A172 (cell line): ENCODE measurements at regions not wholly inside any gene's neighbourhood (a gene's known extent, or its start where the extent isn't known, plus 50 kb on each side); places are given as distances from the start of the nearest gene placed in this dataset.
"Not testable (repeated sequence)": the region's sequence is repeated elsewhere in the genome, so short reads cannot be mapped to it uniquely, and the experiment has no call there.

Experiments
- DNase-seq: peaks from one replicate; pipeline ENCODE4 v3.0.0-alpha.2; 2015; ENCODE audit warnings: low spot score

DNA sequence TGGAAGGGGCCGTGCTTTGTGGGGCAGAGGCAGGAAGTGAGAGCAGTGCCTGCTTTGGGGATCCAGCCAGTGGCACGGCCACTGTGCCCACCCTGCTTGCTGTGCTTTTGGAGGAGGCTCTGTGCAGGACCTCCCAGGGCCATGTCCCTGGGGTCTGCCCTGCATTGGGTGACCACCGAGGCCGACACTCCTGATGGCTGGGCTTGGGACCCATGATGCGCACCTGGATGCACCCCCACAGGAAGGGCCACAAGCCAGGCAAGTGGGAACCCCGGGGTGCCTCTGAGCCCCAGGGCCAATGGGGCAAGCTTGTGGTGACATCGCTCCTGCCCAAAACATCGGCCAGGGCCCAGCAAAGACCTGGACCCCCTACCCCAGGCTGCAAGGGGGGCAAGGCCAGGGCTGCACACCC, 738.6 kb upstream of the GJE1 start:
- no peak for DNase-seq

DNA sequence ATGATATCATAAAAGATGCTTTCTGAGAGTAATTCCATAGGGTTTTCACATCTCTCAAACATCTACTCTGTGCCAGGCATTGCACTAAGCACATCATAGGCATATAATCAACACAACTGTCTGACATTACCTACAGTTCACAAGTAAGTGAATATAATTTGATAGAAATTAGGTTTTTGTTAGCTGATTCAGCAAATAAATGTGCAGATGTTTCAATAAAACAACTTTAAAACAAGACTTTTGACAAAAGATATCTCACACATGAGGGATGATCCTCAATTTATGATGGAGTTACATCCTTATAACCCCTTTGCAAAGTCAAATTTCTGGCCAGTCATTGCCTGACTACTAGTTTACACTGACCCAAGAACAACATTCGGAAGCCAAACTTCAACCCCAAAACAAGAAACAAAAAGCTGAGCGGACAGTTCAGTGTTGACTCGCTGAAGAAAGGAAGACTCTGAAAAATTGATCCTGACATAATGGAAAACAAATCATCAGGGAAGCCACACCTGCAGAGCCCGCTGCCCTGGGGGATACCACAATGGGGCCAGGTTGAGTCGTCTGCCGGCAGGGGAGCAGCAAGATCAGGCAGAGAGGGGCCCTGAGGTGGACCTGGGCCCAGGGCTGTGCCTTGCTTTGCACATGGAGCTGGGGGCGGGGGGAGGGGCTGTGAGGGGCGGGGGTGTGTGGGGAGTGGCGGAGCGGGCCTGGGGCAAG, 739.2 kb upstream of the GJE1 start:
- DNase-seq, result no peak

DNA sequence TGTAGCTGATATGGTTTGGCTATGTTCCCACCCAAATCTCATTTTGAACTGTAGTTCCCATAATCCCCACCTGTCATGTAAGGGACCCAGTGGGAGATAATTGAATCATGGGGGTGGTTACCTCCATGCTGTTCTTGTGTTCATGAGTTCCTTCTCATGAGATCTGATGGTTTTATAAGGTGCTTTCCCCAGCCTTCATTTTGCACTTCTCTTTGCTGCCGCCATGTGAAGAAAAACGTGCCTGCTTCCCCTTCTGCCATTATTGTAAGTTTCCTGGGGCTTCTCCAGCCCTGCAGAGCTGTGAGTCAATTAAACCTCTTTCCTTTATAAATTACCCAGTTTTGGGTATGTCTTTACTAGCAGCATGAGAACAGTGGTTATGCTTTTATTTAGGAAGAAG, 741.6 kb upstream of the GJE1 start:
- not testable (repeated sequence) for DNase-seq

DNA sequence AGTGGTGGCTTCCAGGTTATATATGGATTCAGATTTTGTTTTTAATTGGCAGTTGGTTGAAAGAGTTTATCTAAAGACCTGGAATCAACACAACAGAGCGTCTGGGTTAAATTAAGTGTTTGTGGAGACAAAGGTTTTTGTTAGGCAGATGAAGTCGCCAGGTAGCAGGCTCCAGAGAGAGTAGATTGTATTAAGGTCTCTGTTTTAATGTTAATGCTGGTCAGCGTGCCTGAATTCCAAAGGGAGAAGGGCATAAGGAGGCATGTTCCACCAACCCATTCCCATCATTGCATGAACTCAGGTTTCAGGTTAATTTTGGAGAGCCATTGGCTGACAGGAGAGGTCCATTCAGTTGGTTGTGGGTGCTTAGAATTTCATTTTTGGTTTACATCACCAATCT, 744.1 kb upstream of the GJE1 start:
- no peak for DNase-seq

DNA sequence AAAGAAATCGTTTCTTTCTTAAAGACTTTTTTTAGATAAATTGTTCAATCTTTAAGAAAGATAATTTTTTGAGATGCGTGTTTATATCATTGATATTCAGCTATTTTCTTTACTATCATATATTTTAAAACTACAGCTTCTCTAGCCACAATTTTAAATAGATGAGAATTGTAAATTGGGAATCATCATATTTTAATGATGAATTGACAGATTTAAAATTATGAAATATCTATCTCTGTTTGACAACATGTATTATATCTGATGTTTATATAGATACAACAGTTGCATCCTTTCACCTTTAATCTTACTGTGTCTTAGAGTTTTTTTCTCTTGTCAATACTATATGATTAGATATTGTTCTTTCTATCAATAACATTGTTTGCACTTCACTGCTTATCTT, 762.3 kb upstream of the GJE1 start:
- DNase-seq, result no peak

DNA sequence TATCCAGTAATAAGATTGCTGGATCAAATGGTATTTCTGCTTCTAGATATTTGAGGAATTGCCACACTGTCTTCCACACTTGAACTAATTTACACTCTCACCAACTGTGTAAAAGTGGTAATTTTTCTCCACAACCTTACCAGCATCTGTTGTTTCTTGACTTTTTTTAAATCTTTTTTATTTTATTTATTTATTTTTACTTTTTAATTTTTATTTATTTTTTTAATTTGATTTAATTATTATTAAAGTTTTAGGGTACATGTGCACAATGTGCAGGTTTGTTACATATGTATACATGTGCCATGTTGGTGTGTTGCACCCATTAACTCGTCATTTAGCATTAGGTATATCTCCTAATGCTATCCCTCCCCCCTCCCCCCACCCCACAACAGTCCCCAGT, 765.9 kb upstream of the GJE1 start:
- DNase-seq, result not testable (repeated sequence)

DNA sequence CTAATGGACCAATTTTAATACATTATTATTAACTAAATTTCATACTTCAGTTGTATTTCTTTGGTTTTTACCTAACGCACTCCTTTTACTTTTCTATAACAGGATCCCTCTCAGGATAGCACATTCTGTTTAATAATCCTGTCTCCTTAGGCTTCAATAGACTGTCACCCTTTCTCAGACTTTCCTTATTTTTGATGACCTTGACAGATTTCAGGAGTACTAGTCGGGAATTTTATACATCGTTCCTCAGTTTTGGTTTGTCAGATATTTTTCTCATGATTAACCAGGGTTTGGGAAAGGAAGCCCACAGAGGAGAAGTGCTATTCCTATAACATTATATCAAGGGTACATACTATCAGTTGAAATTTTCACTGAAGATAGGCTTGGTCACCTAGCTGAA, 768.0 kb upstream of the GJE1 start:
- DNase-seq, result no peak

DNA sequence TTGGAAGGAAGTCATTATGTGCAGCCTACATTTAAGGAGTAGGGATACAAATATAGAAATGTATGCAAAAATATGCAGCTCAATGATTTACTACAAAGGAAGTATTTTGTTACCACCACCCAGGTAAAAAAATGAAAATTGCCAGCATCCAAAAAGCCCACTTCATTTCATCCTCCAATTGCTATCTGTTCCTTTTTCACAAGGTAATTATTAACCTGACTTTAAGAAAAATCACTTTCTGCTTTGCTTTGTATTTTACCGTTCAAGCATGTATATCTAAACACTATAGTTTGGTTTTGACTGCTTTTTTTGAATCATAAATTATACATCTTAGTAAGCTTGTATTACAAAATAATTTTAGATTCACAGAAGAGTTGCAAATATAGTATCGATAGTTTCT, 768.5 kb upstream of the GJE1 start:
- DNase-seq, result no peak

DNA sequence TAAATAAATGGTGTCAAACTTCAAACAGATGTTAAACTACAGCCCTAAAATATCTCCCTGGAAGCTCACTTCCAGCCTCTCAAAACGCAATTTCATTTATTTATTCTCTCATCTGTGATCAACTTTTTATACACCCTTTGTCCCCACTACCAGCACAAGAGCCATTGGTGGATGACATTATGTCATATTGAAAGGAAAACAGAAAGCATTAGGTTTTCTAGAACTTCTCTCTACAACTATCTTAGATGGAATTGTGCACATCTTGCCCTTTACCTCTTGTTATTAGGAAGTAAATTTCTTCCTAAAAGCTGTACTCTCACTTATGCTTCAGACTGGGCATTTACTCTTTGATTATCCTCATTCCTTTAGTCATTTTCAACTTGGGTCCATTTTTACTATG, 771.2 kb upstream of the GJE1 start:
- no peak for DNase-seq

DNA sequence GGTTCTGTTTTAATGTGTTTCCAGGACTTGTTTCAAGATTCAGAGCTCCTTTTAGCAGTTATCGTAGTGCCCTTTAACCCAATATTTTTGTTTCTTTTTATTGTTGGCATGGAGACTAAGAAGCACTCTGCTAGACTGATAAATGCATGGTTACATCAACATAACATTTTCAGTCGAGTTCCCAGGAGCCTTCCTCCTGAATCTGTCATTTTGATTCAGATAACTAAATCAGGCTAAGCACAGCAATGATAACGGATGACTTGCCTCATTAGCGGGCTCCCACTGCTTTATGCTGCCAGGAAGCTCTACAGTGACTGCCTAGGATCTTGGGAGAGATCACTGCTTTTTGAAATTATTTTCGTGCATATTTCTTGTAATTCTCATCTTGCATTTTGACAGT, 772.8 kb upstream of the GJE1 start:
- DNase-seq, result no peak

DNA sequence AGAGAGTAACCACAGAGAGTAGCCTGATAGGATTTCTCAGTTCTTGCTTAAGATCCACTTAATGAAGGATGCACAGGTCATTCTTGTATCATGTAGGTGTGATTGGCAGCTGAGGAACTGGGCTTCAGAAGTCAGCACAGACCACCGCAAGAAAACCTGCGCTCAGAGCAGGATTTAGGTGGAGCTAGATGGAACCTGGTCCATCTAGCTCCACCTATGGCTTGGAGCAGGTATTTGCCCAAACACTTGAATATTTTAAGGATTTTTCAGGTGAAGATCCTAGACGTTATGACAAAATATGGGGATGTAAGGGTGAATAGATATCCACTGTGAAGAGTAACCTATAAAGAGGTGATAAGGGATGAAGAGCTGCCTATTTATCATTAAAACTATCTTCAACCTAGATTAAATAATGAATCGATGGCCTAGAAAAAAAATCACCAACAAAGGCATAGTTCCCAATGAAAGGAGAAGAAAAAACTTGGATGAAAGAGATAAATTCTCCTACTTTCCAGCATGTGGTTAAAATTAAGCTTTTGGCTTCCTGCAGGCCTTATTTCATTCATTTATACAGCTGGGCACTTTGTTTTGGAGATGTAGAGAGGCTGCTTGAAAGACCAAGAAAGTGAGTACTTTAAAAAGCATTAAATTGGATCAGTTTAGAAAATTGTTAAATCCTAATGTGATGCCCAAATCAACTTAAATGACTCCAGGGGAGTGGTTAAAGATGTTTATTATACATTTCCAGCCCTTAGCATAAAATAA, 778.4 kb upstream of the GJE1 start:
- no peak for DNase-seq

DNA sequence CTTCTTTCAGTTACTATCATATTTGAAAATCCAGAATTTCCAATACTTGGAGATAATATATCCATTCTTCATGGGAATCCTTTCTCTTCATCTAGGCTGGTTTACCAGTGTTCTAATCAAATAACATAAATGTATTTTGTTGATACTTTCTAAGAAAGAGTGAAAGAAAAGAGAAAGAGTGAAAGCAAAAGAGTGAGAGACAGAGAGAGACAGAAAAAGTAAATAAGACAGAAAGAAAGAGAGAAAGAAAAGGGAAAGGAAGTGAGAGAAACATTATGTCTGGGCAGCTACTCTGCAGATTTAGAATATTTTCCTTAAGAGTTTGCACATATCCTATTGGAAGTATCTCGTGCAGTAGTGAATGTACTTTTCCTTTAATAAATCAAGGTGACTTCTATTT, 781.0 kb upstream of the GJE1 start:
- DNase-seq, result no peak

DNA sequence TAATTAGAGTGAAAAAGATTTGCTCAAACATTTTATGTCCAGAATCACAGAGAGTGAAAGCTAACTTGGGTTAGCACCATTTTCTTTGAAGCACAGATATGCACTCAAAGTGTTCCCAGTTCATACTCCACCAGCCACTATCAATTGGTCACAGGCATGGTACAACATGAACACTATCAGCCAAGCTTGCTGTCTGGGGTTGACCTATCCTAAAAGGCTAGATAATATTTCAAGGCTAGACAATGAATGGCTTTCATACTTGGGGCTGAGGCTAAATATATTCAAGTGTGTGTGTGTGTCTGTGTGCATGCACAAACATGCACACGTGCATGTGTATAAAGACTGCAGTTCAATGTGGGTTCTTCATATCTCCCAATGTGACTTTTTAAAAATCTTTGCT, 783.0 kb upstream of the GJE1 start:
- DNase-seq, result no peak

DNA sequence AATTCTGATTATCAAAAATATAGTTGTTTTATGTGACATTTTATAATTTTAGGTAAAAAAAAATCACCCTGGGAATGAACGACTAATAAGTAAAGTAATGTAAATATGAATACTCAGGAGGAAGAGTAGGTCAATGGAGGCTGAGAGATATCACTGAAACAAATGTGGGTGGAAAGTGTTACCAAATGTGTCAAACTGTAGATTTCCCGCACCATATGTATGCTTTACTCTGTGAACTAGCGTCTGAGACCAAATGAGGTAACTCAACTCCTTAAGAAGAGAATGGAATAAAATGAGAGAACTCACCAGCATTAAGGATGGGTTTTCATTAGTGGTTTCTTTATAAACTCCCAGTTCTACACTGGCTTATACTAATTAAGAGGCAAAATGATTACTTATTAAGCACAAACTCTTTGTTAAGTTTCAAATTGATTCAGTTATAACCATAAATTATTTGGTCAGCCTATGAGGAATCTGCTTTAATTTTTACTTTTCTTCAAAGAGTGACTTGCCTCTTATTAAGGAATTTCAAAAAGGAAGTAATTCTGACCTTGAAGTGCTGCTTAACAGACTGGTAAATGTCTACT, 784.7 kb upstream of the GJE1 start:
- no peak for DNase-seq

DNA sequence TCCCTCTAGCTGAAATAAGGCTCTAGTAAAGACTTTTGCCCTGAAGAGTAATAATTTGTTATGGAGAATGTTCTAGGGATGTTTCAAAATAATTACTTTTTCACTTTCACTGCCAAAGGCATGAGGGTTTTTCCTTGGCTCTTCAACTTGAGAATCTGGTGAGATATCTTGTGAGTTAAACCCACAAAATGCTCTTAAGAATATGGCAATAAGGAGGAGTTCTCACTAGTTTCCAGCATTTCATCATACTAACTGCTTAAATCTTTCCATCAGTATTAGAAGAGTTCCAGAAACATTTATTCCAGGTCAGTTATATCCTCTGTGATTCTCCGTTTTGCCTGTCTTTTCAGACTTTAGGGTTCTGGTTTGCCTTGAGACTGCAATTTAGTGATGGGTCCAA, 785.6 kb upstream of the GJE1 start:
- DNase-seq, result no peak

DNA sequence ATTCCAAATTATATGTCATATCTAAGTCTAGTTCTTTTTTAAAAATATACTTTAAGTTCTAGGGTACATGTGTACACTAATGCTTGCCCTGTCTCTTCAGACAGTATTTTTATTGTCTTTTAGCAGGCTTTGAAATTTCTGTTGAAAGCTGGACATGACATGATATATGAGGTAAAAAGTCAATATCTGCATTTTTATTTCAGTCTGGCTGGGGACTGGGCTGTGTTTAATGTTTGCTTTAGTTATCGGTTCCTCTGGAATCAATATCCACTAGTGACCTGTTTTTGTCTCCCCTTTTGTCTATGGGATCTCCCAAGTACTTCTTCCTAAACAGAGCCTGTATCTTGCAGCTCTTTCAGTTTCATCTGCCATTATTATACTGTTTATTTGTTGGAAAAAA, 786.2 kb upstream of the GJE1 start:
- no peak for DNase-seq

DNA sequence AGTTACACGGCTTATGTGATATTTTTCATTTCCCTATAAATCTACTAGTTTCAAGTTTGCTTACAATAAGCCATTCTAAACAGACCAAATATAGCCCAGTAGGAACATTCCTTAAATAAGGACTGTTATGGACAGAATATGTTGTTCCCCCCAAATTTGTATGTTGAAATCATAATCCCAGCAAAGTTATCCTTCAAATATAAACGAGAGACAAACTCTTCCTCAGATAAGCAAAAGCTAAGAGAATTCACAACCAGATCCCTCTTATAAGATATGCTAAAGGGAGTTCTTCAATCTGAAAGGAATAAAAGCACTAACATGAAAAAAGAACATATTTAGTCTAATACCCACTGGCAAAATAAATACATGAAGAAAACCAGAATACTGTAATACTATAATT, 795.5 kb upstream of the GJE1 start:
- DNase-seq, result no peak

DNA sequence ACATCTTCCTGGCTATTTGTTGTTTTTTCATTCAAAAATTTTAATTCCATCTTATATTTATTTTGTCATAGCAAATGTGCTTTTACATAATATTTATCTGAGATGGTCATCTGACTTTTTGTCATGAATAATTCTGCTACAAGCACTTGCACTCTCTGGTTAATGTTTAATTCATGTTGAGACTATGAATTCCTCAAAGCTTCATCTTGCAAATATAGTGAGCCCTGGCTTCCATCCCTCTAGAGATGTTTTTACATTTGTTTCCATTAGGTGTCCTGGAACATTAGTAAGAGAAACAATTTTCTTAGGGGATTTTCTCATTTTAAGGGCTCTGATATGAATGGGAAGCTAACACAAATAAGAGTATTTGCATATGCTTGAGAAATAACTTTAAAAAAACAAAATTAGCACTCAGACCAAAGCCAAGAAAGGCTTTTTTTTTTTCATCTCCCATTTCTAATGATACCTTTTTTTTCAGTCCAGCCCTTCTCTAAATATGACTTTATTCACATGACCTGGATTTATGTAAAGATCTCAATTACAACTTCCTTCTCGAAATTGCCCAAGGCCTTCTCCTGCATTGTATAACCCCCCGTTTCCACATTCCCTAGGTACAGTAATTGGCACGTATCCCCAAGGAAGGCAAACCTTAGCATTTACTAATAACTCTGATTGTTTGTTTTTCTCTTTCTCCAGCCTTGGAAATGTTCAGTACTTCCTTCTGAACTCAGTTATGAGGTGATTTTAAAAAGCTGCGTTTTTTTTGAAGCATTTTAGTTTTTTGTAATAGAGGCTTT, 797.0 kb upstream of the GJE1 start:
- DNase-seq, result no peak

DNA sequence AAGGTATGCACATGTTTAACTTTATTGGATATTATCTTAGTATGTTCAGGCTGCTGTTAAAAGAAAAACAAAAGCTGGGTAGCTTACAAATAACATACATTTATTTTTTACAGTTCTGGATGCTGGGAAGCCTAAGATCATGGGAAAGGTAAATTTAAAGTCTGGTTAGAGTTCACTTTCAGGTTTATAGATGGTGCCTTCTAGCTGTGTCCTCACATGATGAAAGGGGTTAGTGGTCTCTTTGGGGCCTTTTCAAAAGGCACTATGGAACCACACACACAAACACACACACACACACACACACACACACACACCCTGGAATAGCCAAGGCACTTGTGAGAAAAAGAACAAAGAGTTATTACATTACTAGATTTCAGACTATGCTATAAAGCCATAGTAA, 805.8 kb upstream of the GJE1 start:
- DNase-seq, result no peak

DNA sequence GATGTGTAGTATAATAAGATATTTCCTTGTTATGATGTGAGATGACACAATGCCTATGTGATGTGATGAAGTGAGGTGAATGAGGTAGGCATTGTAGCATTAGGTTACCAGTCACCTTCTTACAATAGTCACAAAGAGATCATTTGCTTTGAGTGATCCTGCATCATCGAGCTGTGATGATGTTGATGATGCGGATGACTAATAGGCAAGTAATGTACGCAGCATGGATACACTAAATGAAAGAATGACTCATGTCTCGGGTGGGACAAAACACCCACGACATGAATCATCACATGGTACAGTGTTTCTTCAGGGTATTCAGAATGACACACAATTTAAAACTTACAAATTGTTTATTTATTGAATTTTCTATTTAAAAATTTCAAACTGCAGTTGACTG, 806.3 kb upstream of the GJE1 start:
- peak; percentile 94 for DNase-seq

DNA sequence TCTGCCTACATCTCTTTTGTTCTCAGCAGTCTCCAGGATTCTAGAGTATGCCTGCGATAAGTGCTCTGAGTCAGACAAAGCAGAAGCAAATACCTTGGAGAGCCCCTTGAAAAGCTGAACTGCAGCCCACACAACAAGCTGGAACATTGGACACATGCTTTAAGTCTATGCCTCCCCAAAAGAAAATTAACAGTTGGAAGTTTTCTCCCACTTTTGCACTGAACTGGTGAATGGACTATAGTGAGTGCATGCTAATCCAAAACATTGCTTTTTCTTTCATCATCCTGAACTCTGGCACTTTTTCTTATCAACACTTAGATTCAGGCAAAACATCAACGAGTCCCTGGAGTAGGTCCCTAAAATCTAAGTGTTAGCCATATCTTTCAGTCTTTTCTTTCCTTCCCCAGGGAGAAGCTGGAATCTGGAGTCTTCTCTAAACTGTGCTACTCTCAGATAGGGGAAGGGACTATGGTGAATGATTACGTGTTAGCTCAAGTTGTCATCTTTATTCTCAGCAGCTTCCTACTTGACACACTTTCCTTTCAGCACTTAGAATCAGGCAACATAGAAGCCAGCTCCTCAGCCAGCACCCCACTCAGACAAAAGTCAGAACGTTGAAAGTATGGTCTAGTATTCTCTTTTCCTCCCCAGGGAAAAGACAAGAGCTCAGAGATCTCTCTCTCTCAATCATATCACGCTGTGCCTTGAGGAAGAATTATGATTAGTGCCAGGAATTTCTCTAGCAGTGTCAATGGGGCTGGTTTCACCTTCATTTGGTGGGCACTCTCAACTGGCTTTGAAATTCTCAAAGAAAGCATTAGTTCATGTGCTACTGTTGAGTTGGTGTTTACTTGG, 811.0 kb upstream of the GJE1 start:
- no peak for DNase-seq

DNA sequence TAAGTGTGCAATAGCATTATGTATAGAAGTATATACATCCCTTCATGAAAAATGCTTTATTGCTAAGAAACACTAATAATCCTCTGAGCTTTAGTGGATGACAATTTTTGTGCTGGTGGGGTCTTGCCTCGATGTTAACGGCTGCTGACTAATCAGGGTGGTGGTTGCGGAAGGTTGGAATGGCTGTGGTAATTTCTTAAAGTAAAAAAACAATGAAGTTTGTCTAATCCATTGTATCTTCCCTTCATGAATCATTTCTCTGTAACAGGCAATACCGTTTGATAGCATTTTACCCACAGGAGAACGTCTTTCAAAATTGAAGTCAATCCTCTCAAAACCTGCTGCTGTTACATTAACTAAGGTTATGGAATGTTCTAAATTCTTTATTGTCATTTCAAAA, 816.5 kb upstream of the GJE1 start:
- DNase-seq, result no peak
